IMR-90 (cell line): ENCODE measurements at regions not wholly inside any gene's neighbourhood (a gene's known extent, or its start where the extent isn't known, plus 50 kb on each side); places are given as distances from the start of the nearest gene placed in this dataset.

ENCODE experiments used
- ATAC-seq: fragments of 200-7000 bp; cut with Tn5 transposase; 2 replicates; pipeline ENCODE4 v1.9.1; 2020; ENCODE audit warnings: low read depth, mild to moderate bottlenecking, moderate library complexity
- BruUV-seq: library from RNA; stranded (reverse); fragments of 400-500 nt; replicated peaks from 2 replicates; lab custom pipeline; 2021; lab: Mats Ljungman, UMichigan
- CTCF ChIA-PET: fragments of 300-600 bp; formaldehyde crosslinking; extraction: SDS; loops from one replicate; lab custom pipeline; 2021; ENCODE audit warnings: antibody characterized with exemption; lab: Yijun Ruan, JAX
- POLR2A ChIA-PET: fragments of 300-600 bp; sonication (Branson Sonifier 250); formaldehyde crosslinking; loops from one replicate; lab custom pipeline; 2022; ENCODE audit warnings: antibody characterized with exemption; ENCODE audit not compliant: unreplicated experiment; lab: Charles Lee
- DNase-seq: peaks from one replicate; pipeline ENCODE4 v3.0.0; 2013
- H2AFZ ChIP-seq: replicated peaks from 2 replicates; pipeline ENCODE3; 2013; ENCODE audit warnings: low read length, mild to moderate bottlenecking; ENCODE audit not compliant: poor library complexity
- H2AK5ac ChIP-seq: 2 replicates; pipeline ENCODE4 v1.6.1; 2013; ENCODE audit warnings: low read depth, low read length, inconsistent platforms
- H2AK9ac ChIP-seq: replicated peaks from 2 replicates; pipeline ENCODE3; 2013; ENCODE audit warnings: mild to moderate bottlenecking, low read depth, low read length, moderate library complexity; ENCODE audit not compliant: poor library complexity
- H2BK120ac ChIP-seq: 2 replicates; pipeline ENCODE4 v1.6.1; 2013; ENCODE audit warnings: low read depth, low read length, inconsistent platforms
- H2BK15ac ChIP-seq: 3 replicates; pipeline ENCODE4 v1.6.1; 2013; ENCODE audit warnings: low read depth, low read length, inconsistent platforms
- H2BK20ac ChIP-seq: 2 replicates; pipeline ENCODE4 v1.6.1; 2013; ENCODE audit warnings: low read depth, mild to moderate bottlenecking, inconsistent platforms, low read length, moderate library complexity
- H2BK5ac ChIP-seq: 2 replicates; pipeline ENCODE4 v1.6.1; 2013; ENCODE audit warnings: mild to moderate bottlenecking, low read depth, low read length, inconsistent platforms; ENCODE audit not compliant: poor library complexity, severe bottlenecking
- H3K14ac ChIP-seq: replicated peaks from 2 replicates; pipeline ENCODE4 v1.6.1; 2013; ENCODE audit warnings: low read depth, low read length, inconsistent platforms
- H3K18ac ChIP-seq: 2 replicates; pipeline ENCODE4 v1.6.1; 2013; ENCODE audit warnings: low read depth, low read length, control low read depth
- H3K23ac ChIP-seq: 2 replicates; pipeline ENCODE4 v1.6.1; 2013; ENCODE audit warnings: low read depth, low read length, inconsistent platforms
- H3K27ac ChIP-seq: 2 replicates; pipeline ENCODE4 v1.5.1; 2013; ENCODE audit warnings: mild to moderate bottlenecking, control low read depth, low read length; ENCODE audit not compliant: insufficient read depth
- H3K27me3 ChIP-seq: 2 replicates; pipeline ENCODE4 v1.6.1; 2013; ENCODE audit warnings: low read length; ENCODE audit not compliant: control insufficient read depth, insufficient read depth
- H3K36me3 ChIP-seq: 2 replicates; pipeline ENCODE4 v1.6.1; 2013; ENCODE audit warnings: low read length, mixed read lengths; ENCODE audit not compliant: control insufficient read depth, insufficient read depth
- H3K4ac ChIP-seq: 2 replicates; pipeline ENCODE4 v1.6.1; 2013; ENCODE audit warnings: low read depth, low read length, inconsistent platforms
- H3K4me1 ChIP-seq: 2 replicates; pipeline ENCODE4 v1.6.1; 2013; ENCODE audit warnings: low read length, mixed read lengths; ENCODE audit not compliant: control insufficient read depth, insufficient read depth
- H3K4me2 ChIP-seq: 2 replicates; pipeline ENCODE4 v1.6.1; 2013; ENCODE audit warnings: low read depth, mild to moderate bottlenecking, control low read depth, low read length, moderate library complexity
- H3K4me3 ChIP-seq: 2 replicates; pipeline ENCODE4 v1.5.1; 2013; ENCODE audit warnings: low read depth, mild to moderate bottlenecking, control low read depth, low read length, moderate library complexity; ENCODE audit not compliant: insufficient read depth
- H3K56ac ChIP-seq: 2 replicates; pipeline ENCODE4 v1.6.1; 2013; ENCODE audit warnings: low read length, inconsistent platforms; ENCODE audit not compliant: insufficient read depth; ENCODE audit errors: extremely low read depth
- H3K79me1 ChIP-seq, 2 experiments: 2 replicates each; pipeline ENCODE4 v1.6.1; 2013; ENCODE audit warnings: low read length in 2 of 2, inconsistent platforms in 1 of 2, low read depth in 1 of 2
- H3K9ac ChIP-seq: 2 replicates; pipeline ENCODE4 v1.6.1; 2013; ENCODE audit warnings: low read depth, low read length, control low read depth
- H3K9me1 ChIP-seq: 2 replicates; pipeline ENCODE4 v1.6.1; 2013; ENCODE audit warnings: low read length, inconsistent platforms; ENCODE audit not compliant: insufficient read depth
- H3K9me3 ChIP-seq: 2 replicates; pipeline ENCODE4 v1.6.1; 2013; ENCODE audit warnings: low read length; ENCODE audit not compliant: control insufficient read depth, insufficient read depth
- H4K20me1 ChIP-seq: 2 replicates; pipeline ENCODE4 v1.6.1; 2013; ENCODE audit warnings: low read length, inconsistent platforms; ENCODE audit not compliant: insufficient read depth
- H4K5ac ChIP-seq: 2 replicates; pipeline ENCODE4 v1.6.1; 2013; ENCODE audit warnings: mild to moderate bottlenecking, low read depth, low read length, control low read depth
- H4K8ac ChIP-seq, 2 experiments: 2 replicates each; pipeline ENCODE4 v1.6.1; 2013; ENCODE audit warnings: low read depth in 2 of 2, low read length in 2 of 2, control low read depth in 1 of 2, inconsistent platforms in 1 of 2
- H4K91ac ChIP-seq: 2 replicates; pipeline ENCODE4 v1.6.1; 2013; ENCODE audit warnings: low read depth, low read length, inconsistent platforms; ENCODE audit not compliant: insufficient read depth
- BHLHE40 ChIP-seq: fragments of 150-350 bp; IDR thresholded peaks from 2 replicates; pipeline ENCODE4 v1.6.1; 2016; ENCODE audit warnings: mild to moderate bottlenecking, low read depth, low read length
- CEBPB ChIP-seq: IDR thresholded peaks from 2 replicates; pipeline ENCODE4 v1.6.1; 2012; ENCODE audit warnings: low read depth, low read length, improper control_type of control experiment
- CHD1 ChIP-seq: IDR thresholded peaks from 2 replicates; pipeline ENCODE4 v1.6.1; 2012; ENCODE audit warnings: low read depth, low read length, improper control_type of control experiment
- CTCF ChIP-seq: conservative IDR thresholded peaks from 2 replicates; pipeline ENCODE4 v1.5.1; 2012; ENCODE audit warnings: mild to moderate bottlenecking, low read depth, low read length, improper control_type of control experiment
- ELK1 ChIP-seq: fragments of 150-350 bp; IDR thresholded peaks from 2 replicates; pipeline ENCODE4 v1.6.1; 2016; ENCODE audit warnings: low read depth, mild to moderate bottlenecking, low read length, moderate library complexity, borderline replicate concordance
- FOS ChIP-seq: fragments of 150-350 bp; IDR thresholded peaks from 2 replicates; pipeline ENCODE4 v1.6.1; 2016; ENCODE audit warnings: low read depth, low read length
- MAFK ChIP-seq: IDR thresholded peaks from 2 replicates; pipeline ENCODE4 v1.6.1; 2012; ENCODE audit warnings: low read depth, low read length, improper control_type of control experiment
- MAZ ChIP-seq: IDR thresholded peaks from 2 replicates; pipeline ENCODE4 v1.6.1; 2012; ENCODE audit warnings: low read depth, mild to moderate bottlenecking, low read length, improper control_type of control experiment, moderate library complexity, borderline replicate concordance
- MXI1 ChIP-seq: IDR thresholded peaks from 2 replicates; pipeline ENCODE4 v1.6.1; 2012; ENCODE audit warnings: low read depth, mild to moderate bottlenecking, low read length, moderate library complexity, borderline replicate concordance
- NFE2L2 ChIP-seq: fragments of 150-350 bp; IDR thresholded peaks from 2 replicates; pipeline ENCODE4 v1.6.1; 2016; ENCODE audit warnings: low read depth, mild to moderate bottlenecking, low read length
- POLR2A ChIP-seq: IDR thresholded peaks from 2 replicates; pipeline ENCODE4 v1.6.1; 2012; ENCODE audit warnings: mild to moderate bottlenecking, low read depth, low read length
- RAD21 ChIP-seq: IDR thresholded peaks from 2 replicates; pipeline ENCODE4 v1.6.1; 2012; ENCODE audit warnings: low read length, improper control_type of control experiment
- RFX5 ChIP-seq: IDR thresholded peaks from 2 replicates; pipeline ENCODE4 v1.8.0; 2012; ENCODE audit warnings: low read depth, mild to moderate bottlenecking, low read length, moderate library complexity
- SMC3 ChIP-seq: fragments of 150-350 bp; IDR thresholded peaks from 2 replicates; pipeline ENCODE4 v1.6.1; 2016; ENCODE audit warnings: low read depth, mild to moderate bottlenecking, antibody characterized with exemption, low read length, moderate library complexity
- USF2 ChIP-seq: fragments of 150-350 bp; IDR thresholded peaks from 2 replicates; pipeline ENCODE4 v1.6.1; 2017; ENCODE audit warnings: mild to moderate bottlenecking, antibody characterized with exemption, low read length, low read depth
- WGBS, 2 experiments: methylation state at CpG; one replicate each; pipeline versions ENCODE4 v1.1.5 to v1.1.7; 2013; ENCODE audit warnings: missing lambda C conversion rate in 2 of 2; ENCODE audit not compliant: insufficient read length in 1 of 2; ENCODE audit errors: extremely low coverage in 2 of 2; 5-methylcytosine and 5-hydroxymethylcytosine counted together
- dilution Hi-C: fragments of 300-500 bp; cut with HindIII; formaldehyde crosslinking; loops from one replicate; pipeline ENCODE4 v1.14.3; 2018; ENCODE audit warnings: low sequenced_read_pairs; ENCODE audit not compliant: unreplicated experiment
- in situ Hi-C: fragments of 300-500 bp; cut with MboI; formaldehyde crosslinking; loops from 3 replicates; pipeline ENCODE4 v1.14.3; 2019; ENCODE audit warnings: low sequenced_read_pairs, inconsistent platforms, mixed read lengths
- intact Hi-C: fragments of 100-400 bp; cut with micrococcal nuclease; formaldehyde crosslinking; loops from 2 replicates; pipeline ENCODE4 v1.10.0; 2022

DNA sequence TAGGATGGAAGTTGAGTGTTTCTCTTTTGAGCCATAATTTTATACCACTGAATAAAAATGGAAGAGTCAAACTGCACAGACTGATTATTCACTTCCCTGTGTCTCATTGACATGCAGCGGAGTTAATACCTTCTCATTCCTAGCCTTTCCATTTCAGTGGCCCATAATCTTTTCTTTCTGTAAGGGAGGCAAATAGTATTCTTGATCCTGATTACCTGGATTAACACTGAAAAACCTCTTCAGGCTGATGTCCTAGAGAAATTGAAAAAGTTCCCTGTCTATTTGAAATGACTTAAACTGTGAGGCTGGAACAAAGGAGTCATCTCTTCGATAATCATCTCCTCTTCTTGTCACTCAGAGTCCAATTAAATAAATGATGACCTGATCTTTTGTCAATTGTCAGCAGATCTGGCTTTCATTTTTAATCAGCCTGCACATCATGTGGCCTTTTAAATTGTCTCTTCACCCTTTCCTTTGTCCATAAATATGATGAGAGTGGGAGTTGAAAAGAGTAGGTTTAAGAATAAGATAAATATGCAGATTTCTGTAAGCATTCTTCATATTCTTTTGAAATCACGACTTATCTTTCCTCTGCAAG lies 713.0 kb downstream of the EPM2A start:
- peaks cover 1% of the 10 kb centered on the region; the same call in 1 of the 2 replicates for H3K4me1 ChIP-seq
- ATAC-seq = no peak
- no peak overlapping the region for H3K4ac ChIP-seq
- no TSS peak for BruUV-seq
- H3K18ac ChIP-seq = no peak overlapping the region
- no peak overlapping the region for H2BK120ac ChIP-seq
- H3K14ac ChIP-seq = no peak overlapping the region
- H3K23ac ChIP-seq = no peak overlapping the region
- H4K5ac ChIP-seq = no peak overlapping the region
- H4K91ac ChIP-seq = no peak overlapping the region
- H3K56ac ChIP-seq = no peak overlapping the region
- DNase-seq = no peak
- H3K9me3 ChIP-seq = no peaks in the 10 kb centered on the region
- in situ Hi-C loops = no loop called here
- no peak overlapping the region for H4K8ac ChIP-seq
- TF ChIP-seq RAD21 (no peak), NFE2L2 (no peak), SMC3 (no peak), MAFK (no peak), FOS (no peak), RFX5 (no peak), MXI1 (no peak), BHLHE40 (no peak), MAZ (no peak), CHD1 (no peak), USF2 (no peak), CTCF (no peak), POLR2A (no peak), ELK1 (no peak), CEBPB (no peak)
- H3K4me3 ChIP-seq = no peak overlapping the region
- POLR2A ChIA-PET = no interaction called here
- CTCF ChIA-PET = no interaction called here
- no peaks in the 10 kb centered on the region for H3K36me3 ChIP-seq
- H2BK20ac ChIP-seq = no peak overlapping the region
- H3K27ac ChIP-seq = no peak overlapping the region
- H3K9me1 ChIP-seq = peaks cover 2% of the 10 kb centered on the region
- WGBS, 2 experiments = no CpG with 5 or more reads among the region's 3 CpGs
- H2BK15ac ChIP-seq = no peak overlapping the region
- H3K27me3 ChIP-seq = no peaks in the 10 kb centered on the region
- no peak overlapping the region for H2AFZ ChIP-seq
- no peaks in the 10 kb centered on the region for H4K20me1 ChIP-seq
- no peak overlapping the region for H2AK9ac ChIP-seq
- H3K4me2 ChIP-seq = no peak overlapping the region
- H2BK5ac ChIP-seq = no peak overlapping the region
- no peak overlapping the region for H2AK5ac ChIP-seq
- dilution Hi-C loops = no loop called here
- no peaks in the 10 kb centered on the region for H3K79me1 ChIP-seq
- H3K9ac ChIP-seq = no peak overlapping the region
- intact Hi-C loops = no loop called here
